SK-N-SH (cell line): ENCODE measurements at regions not wholly inside any gene's neighbourhood (a gene's known extent, or its start where the extent isn't known, plus 50 kb on each side); places are given as distances from the start of the nearest gene placed in this dataset.

Experiments
- CTCF ChIA-PET: fragments of 300-600, 350-600 bp; formaldehyde crosslinking; extraction: SDS; loops from one replicate; lab custom pipeline; 2021; lab: Yijun Ruan, JAX
- POLR2A ChIA-PET: fragments of 350-600 bp; sonication (Branson Sonifier 250); formaldehyde crosslinking; extraction: SDS; loops from one replicate; lab custom pipeline; 2020; ENCODE audit warnings: antibody characterized with exemption, inconsistent platforms; lab: Yijun Ruan, JAX
- DNase-seq: peaks from one replicate; pipeline ENCODE4 v3.0.0; 2012
- H2AFZ ChIP-seq: fragments of 200-600 bp; sonication (generic); 2 replicates; pipeline ENCODE4 v1.8.1; 2016; ENCODE audit warnings: antibody characterized with exemption, mild to moderate bottlenecking, low read depth
- H3F3A ChIP-seq: fragments of 200-600 bp; sonication (generic); replicated peaks from 2 replicates; pipeline ENCODE3; 2016; ENCODE audit warnings: antibody characterized with exemption, mild to moderate bottlenecking; ENCODE audit not compliant: insufficient read depth
- H3K27ac ChIP-seq, 2 experiments: fragments of 200-500 bp in 1 of 2; fragments of 200-600 bp in 1 of 2; sonication (Bioruptor generic) in 1 of 2; sonication (generic), shearing (Covaris generic) in 1 of 2; 2 replicates each; pipeline versions ENCODE4 v1.5.1 to v1.6.1; 2014 to 2016; ENCODE audit warnings: low read depth in 2 of 2, inconsistent platforms in 1 of 2, low read length in 1 of 2, mild to moderate bottlenecking in 1 of 2, mixed read lengths in 1 of 2
- H3K27me3 ChIP-seq: fragments of 200-600 bp; sonication (generic), shearing (Covaris generic); 2 replicates; pipeline ENCODE4 v1.6.1; 2016; ENCODE audit warnings: mixed run types; ENCODE audit not compliant: insufficient read depth
- H3K36me3 ChIP-seq, 2 experiments: fragments of 200-500 bp in 1 of 2; fragments of 200-600 bp in 1 of 2; sonication (Bioruptor generic) in 1 of 2; sonication (generic) in 1 of 2; replicated peaks in 1 of 2; 2 replicates each; pipeline versions ENCODE3 to v1.5.1; 2014 to 2016; ENCODE audit warnings: low read length in 1 of 2, mild to moderate bottlenecking in 1 of 2; ENCODE audit not compliant: insufficient read depth in 2 of 2, control insufficient read depth in 1 of 2
- H3K4me1 ChIP-seq, 2 experiments: fragments of 200-500 bp in 1 of 2; fragments of 200-600 bp in 1 of 2; sonication (Bioruptor generic) in 1 of 2; sonication (generic), shearing (Covaris generic) in 1 of 2; 2 replicates each; pipeline versions ENCODE4 v1.5.1 to v1.6.1; 2014 to 2016; ENCODE audit warnings: low read depth in 1 of 2, low read length in 1 of 2, mixed run types in 1 of 2; ENCODE audit not compliant: insufficient read depth in 2 of 2, control insufficient read depth in 1 of 2
- H3K4me2 ChIP-seq: fragments of 200-600 bp; sonication (generic), shearing (Covaris generic); 2 replicates; pipeline ENCODE4 v1.6.1; 2017; ENCODE audit warnings: mixed run types
- H3K4me3 ChIP-seq, 2 experiments: fragments of 200-500 bp in 1 of 2; fragments of 200-600 bp in 1 of 2; sonication (Bioruptor generic) in 1 of 2; sonication (generic), shearing (Covaris generic) in 1 of 2; 2 replicates each; pipeline versions ENCODE4 v1.5.1 to v1.8.1; 2014 to 2016; ENCODE audit warnings: low read depth in 2 of 2, inconsistent platforms in 1 of 2, low read length in 1 of 2, mild to moderate bottlenecking in 1 of 2, mixed read lengths in 1 of 2, moderate library complexity in 1 of 2
- H3K79me2 ChIP-seq: fragments of 200-600 bp; sonication (generic); 2 replicates; pipeline ENCODE4 v1.8.1; 2017; ENCODE audit warnings: mild to moderate bottlenecking; ENCODE audit not compliant: insufficient read depth
- H3K9ac ChIP-seq: fragments of 200-600 bp; sonication (generic); 2 replicates; pipeline ENCODE4 v1.6.1; 2017; ENCODE audit warnings: mixed run types
- H3K9me2 ChIP-seq: fragments of 200-600 bp; sonication (generic); 2 replicates; pipeline ENCODE4 v1.6.1; 2017; ENCODE audit warnings: mixed run types
- H3K9me3 ChIP-seq: fragments of 200-600 bp; sonication (generic); 2 replicates; pipeline ENCODE4 v1.6.1; 2017; ENCODE audit warnings: mixed run types, mild to moderate bottlenecking, moderate library complexity
- H4K20me1 ChIP-seq: fragments of 200-600 bp; sonication (generic); 2 replicates; pipeline ENCODE4 v1.6.1; 2017; ENCODE audit warnings: mild to moderate bottlenecking, mixed run types; ENCODE audit not compliant: insufficient read depth
- CHD2 ChIP-seq: fragments of 150-350 bp; IDR thresholded peaks from 2 replicates; pipeline ENCODE4 v1.6.1; 2018; ENCODE audit warnings: low read length; ENCODE audit not compliant: partially characterized antibody
- ELF1 ChIP-seq: IDR thresholded peaks from 2 replicates; pipeline ENCODE4 v1.4.0; 2012
- FOSL2 ChIP-seq: IDR thresholded peaks from 2 replicates; pipeline ENCODE4 v1.4.0; 2012; ENCODE audit warnings: low read depth, mild to moderate bottlenecking, moderate library complexity, borderline replicate concordance
- FOXM1 ChIP-seq: IDR thresholded peaks from 2 replicates; pipeline ENCODE4 v1.4.0; 2012; ENCODE audit warnings: low read depth, mild to moderate bottlenecking
- MAX ChIP-seq: IDR thresholded peaks from 2 replicates; pipeline ENCODE4 v1.4.0; 2012; ENCODE audit warnings: low read depth
- MEF2A ChIP-seq: IDR thresholded peaks from 2 replicates; pipeline ENCODE4 v1.4.0; 2012; ENCODE audit warnings: low read depth, borderline replicate concordance
- NRF1 ChIP-seq: IDR thresholded peaks from 2 replicates; pipeline ENCODE4 v1.6.1; 2012; ENCODE audit warnings: low read depth, mild to moderate bottlenecking, low read length
- RCOR1 ChIP-seq: fragments of 150-350 bp; IDR thresholded peaks from 2 replicates; pipeline ENCODE4 v1.6.1; 2017; ENCODE audit warnings: antibody characterized with exemption, low read length
- RFX5 ChIP-seq: IDR thresholded peaks from 2 replicates; pipeline ENCODE4 v1.6.1; 2012; ENCODE audit warnings: mild to moderate bottlenecking, improper control_type of control experiment, low read length
- RXRA ChIP-seq: IDR thresholded peaks from 2 replicates; pipeline ENCODE4 v1.4.0; 2012; ENCODE audit warnings: low read depth, mild to moderate bottlenecking, borderline replicate concordance
- SIN3A ChIP-seq: IDR thresholded peaks from 2 replicates; pipeline ENCODE4 v1.6.1; 2012; ENCODE audit warnings: low read depth, mild to moderate bottlenecking, low read length, moderate library complexity, borderline replicate concordance
- TCF12 ChIP-seq: IDR thresholded peaks from 2 replicates; pipeline ENCODE4 v1.4.0; 2012
- USF2 ChIP-seq: fragments of 150-350 bp; IDR thresholded peaks from 2 replicates; pipeline ENCODE4 v1.6.1; 2017; ENCODE audit warnings: antibody characterized with exemption, low read length, low read depth, borderline replicate concordance
- YY1 ChIP-seq: IDR thresholded peaks from 2 replicates; pipeline ENCODE4 v1.4.0; 2012; ENCODE audit warnings: low read depth, mild to moderate bottlenecking
- WGBS: methylation state at CpG from one replicate; pipeline ENCODE4 v1.1.6; 2017; ENCODE audit warnings: low lambda C conversion rate; 5-methylcytosine and 5-hydroxymethylcytosine counted together
- TF ChIP-seq, protein P1 (sequence below): IDR thresholded peaks from 2 replicates; pipeline ENCODE4; 2012

DNA sequence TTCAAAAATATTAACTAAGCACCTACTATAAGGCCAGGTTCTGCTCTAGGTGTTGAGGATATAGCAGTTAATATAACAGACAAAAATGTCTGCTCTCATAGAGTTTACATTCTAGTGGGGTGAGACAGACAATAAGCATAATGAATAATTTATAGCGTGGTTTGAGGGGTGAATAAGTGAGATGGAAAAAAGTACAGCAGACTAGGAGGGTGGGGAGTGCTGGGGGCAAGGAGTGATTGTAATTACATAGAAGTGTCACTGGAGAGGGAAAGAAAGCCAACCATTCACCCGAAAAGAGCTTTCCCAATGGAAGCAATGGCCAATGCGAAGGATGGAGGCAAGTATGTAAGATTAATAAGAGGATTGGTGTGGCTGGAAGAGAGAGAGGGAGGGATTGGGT is 552.9 kb upstream of the KCNMB2 start (continued):
- no peak for TF ChIP-seq USF2
- TF ChIP-seq CHD2 = no peak
- no peak for TF ChIP-seq YY1
- TF ChIP-seq RCOR1 = no peak
- no peak for TF ChIP-seq TCF12
- no peak for TF ChIP-seq ELF1
- TF ChIP-seq, all 33 proteins: peak for 0

DNA sequence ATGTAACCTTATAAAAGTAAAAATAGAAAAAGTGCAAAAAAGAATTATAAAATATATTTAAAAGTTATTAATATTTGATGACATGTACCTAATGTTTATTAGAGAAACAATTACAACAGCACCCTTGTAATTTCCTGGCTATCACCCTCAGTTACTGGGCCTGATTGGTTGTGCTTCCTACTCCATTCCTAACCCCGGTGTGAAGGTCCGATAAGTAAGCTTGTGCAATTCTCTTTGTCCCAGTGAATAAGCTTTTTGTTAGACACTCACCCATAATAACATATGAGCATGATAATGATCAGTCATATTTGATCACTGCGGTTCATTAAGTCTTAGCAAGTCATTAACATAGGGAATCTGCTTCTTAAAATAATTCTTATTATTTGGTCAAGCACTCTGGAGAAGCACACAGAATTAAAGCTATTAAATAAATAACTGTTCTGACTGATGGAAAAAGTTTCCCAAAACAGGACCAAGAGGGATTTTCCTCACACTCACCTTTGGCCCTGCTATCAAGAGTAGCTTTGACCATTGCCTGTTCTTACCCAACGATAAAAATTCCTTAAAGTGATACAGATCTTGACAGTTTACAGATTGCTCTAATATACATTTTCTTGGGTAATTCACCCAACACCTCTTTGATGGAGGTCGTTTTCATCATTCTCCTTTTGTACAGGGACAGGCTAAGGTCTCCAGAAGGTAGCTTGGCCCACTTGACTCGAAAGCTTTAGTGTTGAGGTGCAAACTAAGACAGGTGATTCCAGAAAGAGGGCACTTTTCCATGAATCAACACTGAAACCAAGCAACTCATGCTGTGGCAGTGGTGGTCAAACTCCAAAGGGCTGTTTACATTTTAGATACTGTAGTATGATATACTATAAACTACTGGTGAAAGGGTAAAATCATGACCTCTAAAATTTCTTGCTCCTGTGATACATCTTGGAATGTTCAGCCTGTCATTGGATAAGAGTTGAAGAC is 543.0 kb upstream of the KCNMB2 start:
- Histone ChIP-seq H3K9me3 (no peaks in the 10 kb centered on the region), H3K9me2 (no peaks in the 10 kb centered on the region), H3K36me3 (no peaks in the 10 kb centered on the region), H3K79me2 (no peaks in the 10 kb centered on the region), H3K27me3 (no peaks in the 10 kb centered on the region), H2AFZ (no peak overlapping the region), H3K4me1 (no peaks in the 10 kb centered on the region; a peak in 1 of 4 replicates), H4K20me1 (no peaks in the 10 kb centered on the region), H3K4me2 (no peak overlapping the region), H3F3A (no peaks in the 10 kb centered on the region), H3K9ac (no peak overlapping the region), H3K27ac (no peak overlapping the region), H3K4me3 (no peak overlapping the region)
- 88% methylated on average over 6 of the region's 6 CpGs for WGBS
- no peak for TF ChIP-seq CHD2
- TF ChIP-seq RXRA = no peak
- no peak for TF ChIP-seq FOSL2
- no peak for TF ChIP-seq RFX5
- no peak for TF ChIP-seq SIN3A
- no peak for TF ChIP-seq FOXM1
- TF ChIP-seq, protein P1, sequence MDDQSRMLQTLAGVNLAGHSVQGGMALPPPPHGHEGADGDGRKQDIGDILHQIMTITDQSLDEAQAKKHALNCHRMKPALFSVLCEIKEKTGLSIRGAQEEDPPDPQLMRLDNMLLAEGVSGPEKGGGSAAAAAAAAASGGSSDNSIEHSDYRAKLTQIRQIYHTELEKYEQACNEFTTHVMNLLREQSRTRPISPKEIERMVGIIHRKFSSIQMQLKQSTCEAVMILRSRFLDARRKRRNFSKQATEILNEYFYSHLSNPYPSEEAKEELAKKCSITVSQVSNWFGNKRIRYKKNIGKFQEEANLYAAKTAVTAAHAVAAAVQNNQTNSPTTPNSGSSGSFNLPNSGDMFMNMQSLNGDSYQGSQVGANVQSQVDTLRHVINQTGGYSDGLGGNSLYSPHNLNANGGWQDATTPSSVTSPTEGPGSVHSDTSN = no peak
- TF ChIP-seq MAX = no peak
- no peak for TF ChIP-seq RCOR1
- TF ChIP-seq MEF2A = no peak
- TF ChIP-seq NRF1 = no peak
- ChIA-PET CTCF (no interaction called here), POLR2A (no interaction called here)
- no peak for DNase-seq
